GM23338 (cell line): ENCODE measurements at regions not wholly inside any gene's neighbourhood (a gene's known extent, or its start where the extent isn't known, plus 50 kb on each side); places are given as distances from the start of the nearest gene placed in this dataset.

ENCODE experiments used
- ATAC-seq: fragments of 200-7000 bp; cut with Tn5 transposase; 3 replicates; pipeline ENCODE4 v1.9.1; 2020
- DNase-seq: peaks from one replicate; pipeline ENCODE4 v3.0.0-alpha.2; 2015; ENCODE audit warnings: low spot score
- H2AFZ ChIP-seq: fragments of 200-600 bp; sonication (generic); 2 replicates; pipeline ENCODE4 v1.8.0; 2016; ENCODE audit warnings: antibody characterized with exemption, mild to moderate bottlenecking, moderate library complexity
- H3F3A ChIP-seq: fragments of 200-600 bp; sonication (generic); replicated peaks from 2 replicates; pipeline ENCODE4 v1.8.0; 2017; ENCODE audit warnings: antibody characterized with exemption, mixed run types, low read depth
- H3K27ac ChIP-seq: fragments of 200-600 bp; sonication (generic); 2 replicates; pipeline ENCODE4 v1.6.1; 2016; ENCODE audit warnings: low read depth
- H3K27me3 ChIP-seq: fragments of 200-600 bp; sonication (generic); 2 replicates; pipeline ENCODE4 v1.8.0; 2016; ENCODE audit warnings: mild to moderate bottlenecking, mixed run types, moderate library complexity; ENCODE audit not compliant: insufficient read depth
- H3K36me3 ChIP-seq: fragments of 200-600 bp; sonication (generic); 2 replicates; pipeline ENCODE4 v1.8.0; 2016; ENCODE audit warnings: mild to moderate bottlenecking; ENCODE audit not compliant: insufficient read depth
- H3K4me1 ChIP-seq: fragments of 200-600 bp; sonication (generic); 2 replicates; pipeline ENCODE4 v1.8.0; 2016; ENCODE audit warnings: mild to moderate bottlenecking, moderate library complexity; ENCODE audit not compliant: insufficient read depth
- H3K4me2 ChIP-seq: fragments of 200-600 bp; sonication (generic); 2 replicates; pipeline ENCODE4 v1.7.1; 2017; ENCODE audit warnings: mixed run types
- H3K4me3 ChIP-seq: fragments of 200-600 bp; sonication (generic); 2 replicates; pipeline ENCODE4 v1.6.1; 2016; ENCODE audit warnings: mixed run types
- H3K79me2 ChIP-seq: fragments of 200-600 bp; sonication (generic); replicated peaks from 2 replicates; pipeline ENCODE4 v1.8.0; 2017; ENCODE audit warnings: mild to moderate bottlenecking; ENCODE audit not compliant: insufficient read depth
- H3K9me2 ChIP-seq: fragments of 200-600 bp; sonication (generic); 2 replicates; pipeline ENCODE4 v1.8.0; 2017; ENCODE audit not compliant: insufficient read depth
- H4K20me1 ChIP-seq: fragments of 200-600 bp; sonication (generic); replicated peaks from 2 replicates; pipeline ENCODE4 v1.8.0; 2017; ENCODE audit warnings: mild to moderate bottlenecking; ENCODE audit not compliant: insufficient read depth
- H3K27ac Mint-ChIP-seq: 2 replicates; pipeline ENCODE4 v1.8.0; 2020; ENCODE audit warnings: inconsistent platforms, mild to moderate bottlenecking, moderate library complexity, mixed read lengths
- H3K27me3 Mint-ChIP-seq: 3 replicates; pipeline ENCODE4 v1.8.0; 2022; ENCODE audit warnings: low read depth, mild to moderate bottlenecking, moderate library complexity, mixed read lengths, inconsistent platforms; ENCODE audit not compliant: insufficient read depth, poor library complexity
- H3K36me3 Mint-ChIP-seq: 3 replicates; pipeline ENCODE4 v1.8.0; 2021; ENCODE audit warnings: low read depth, mild to moderate bottlenecking, inconsistent platforms, moderate library complexity, mixed read lengths
- H3K4me1 Mint-ChIP-seq: 3 replicates; pipeline ENCODE4 v1.8.0; 2020; ENCODE audit warnings: mild to moderate bottlenecking, inconsistent platforms, mixed read lengths
- H3K4me3 Mint-ChIP-seq: 3 replicates; pipeline ENCODE4 v1.8.0; 2021; ENCODE audit warnings: moderate library complexity, mild to moderate bottlenecking, inconsistent platforms, mixed read lengths
- H3K9me3 Mint-ChIP-seq: 3 replicates; pipeline ENCODE4 v1.8.0; 2020; ENCODE audit warnings: moderate library complexity, mild to moderate bottlenecking, inconsistent platforms, mixed read lengths
- CREB1 ChIP-seq: fragments of 250-450 bp; sonication (Bioruptor Pico); IDR thresholded peaks from 2 replicates; pipeline ENCODE4 v1.5.0; 2020; ENCODE audit warnings: low read depth, mild to moderate bottlenecking, moderate library complexity
- CTCF ChIP-seq, 2 experiments: fragments of 200-600 bp in 1 of 2; sonication (generic) in 1 of 2; conservative IDR thresholded peaks; 2 replicates each; pipeline versions ENCODE4 v1.5.1 to v1.6.1; 2016 to 2017; ENCODE audit warnings: antibody characterized with exemption in 2 of 2, low read depth in 2 of 2, mild to moderate bottlenecking in 2 of 2, moderate library complexity in 1 of 2
- EZH2 ChIP-seq: fragments of 200-600 bp; sonication (generic); IDR thresholded peaks from one replicate; pipeline ENCODE4 v1.8.0; 2017; ENCODE audit warnings: antibody characterized with exemption, mild to moderate bottlenecking, low read depth; ENCODE audit not compliant: unreplicated experiment
- POLR2AphosphoS5 ChIP-seq: IDR thresholded peaks from 2 replicates; pipeline ENCODE4 v1.6.1; 2016; ENCODE audit warnings: antibody characterized with exemption, low read depth
- REST ChIP-seq: IDR thresholded peaks from one replicate; pipeline ENCODE4 v1.6.1; 2018; ENCODE audit warnings: antibody characterized with exemption; ENCODE audit not compliant: unreplicated experiment
- STAT1 ChIP-seq: IDR thresholded peaks from one replicate; pipeline ENCODE4 v1.6.1; 2016; ENCODE audit warnings: antibody characterized with exemption; ENCODE audit not compliant: unreplicated experiment
- ZNF114 ChIP-seq: fragments of 250-450 bp; sonication (Bioruptor Pico); IDR thresholded peaks from 2 replicates; pipeline ENCODE4 v1.5.0; 2020; ENCODE audit warnings: mild to moderate bottlenecking, moderate library complexity
- ZNF331 ChIP-seq: fragments of 250-450 bp; sonication (Bioruptor Pico); IDR thresholded peaks from 2 replicates; pipeline ENCODE4 v1.5.0; 2020; ENCODE audit warnings: low read depth, mild to moderate bottlenecking, moderate library complexity
- ZNF462 ChIP-seq: fragments of 250-450 bp; sonication (Bioruptor Pico); IDR thresholded peaks from 2 replicates; pipeline ENCODE4 v1.5.0; 2020; ENCODE audit warnings: mild to moderate bottlenecking, moderate library complexity

- Histone ChIP-seq H3K4me2 (no peak overlapping the region), H3K4me1 (no peaks in the 10 kb centered on the region), H3K27me3 (no peaks in the 10 kb centered on the region), H3F3A (no peaks in the 10 kb centered on the region), H3K27ac (no peak overlapping the region), H3K9me2 (no peaks in the 10 kb centered on the region), H4K20me1 (no peaks in the 10 kb centered on the region), H3K36me3 (no peaks in the 10 kb centered on the region), H2AFZ (no peak overlapping the region), H3K79me2 (no peaks in the 10 kb centered on the region), H3K4me3 (no peak overlapping the region)
- no peaks in the 10 kb centered on the region for H3K36me3 Mint-ChIP-seq
- no peaks in the 10 kb centered on the region for H3K9me3 Mint-ChIP-seq
- no peak overlapping the region for H3K27ac Mint-ChIP-seq
- H3K27me3 Mint-ChIP-seq: no peaks in the 10 kb centered on the region
- no peak overlapping the region for H3K4me3 Mint-ChIP-seq
- DNase-seq (no peak), ATAC-seq (no peak)
- TF ChIP-seq ZNF331 (CRISPR knock-in tag) (no peak), CREB1 (CRISPR knock-in tag) (no peak), STAT1 (no peak), CTCF (conservative IDR thresholded peaks at IDR 0.05; ENCODE audit: low read depth in 2 of 2) (no peak), ZNF462 (CRISPR knock-in tag) (no peak), ZNF114 (CRISPR knock-in tag) (no peak), REST (no peak), POLR2AphosphoS5 (no peak), EZH2 (no peak)
- no peaks in the 10 kb centered on the region; the same call in 2 of the 3 replicates for H3K4me1 Mint-ChIP-seq
Measured at GRCh38 chr1:218068241-218068640, 216.9 kb upstream of the RRP15 start.
